ENCODE measurements at regions not wholly inside any gene's neighbourhood (a gene's known extent, or its start where the extent isn't known, plus 50 kb on each side); places are given as distances from the start of the nearest gene placed in this dataset.

- Histone ChIP-seq H3K36me3 (no peaks in the 10 kb centered on the region), H3K27me3 (no peaks in the 10 kb centered on the region), H3K4me1 (ENCODE audit: control insufficient read depth in 1 of 2, insufficient read depth in 1 of 2, low read depth in 1 of 2, low read length in 1 of 2) (peaks cover 2% of the 10 kb centered on the region in 2 experiments), H3K9me3 (no peaks in the 10 kb centered on the region), H3K27ac (no peak overlapping the region), H3K4me3 (ENCODE audit: low read depth in 1 of 2, low read length in 1 of 2) (no peak overlapping the region)
- TF ChIP-seq CTCF (IDR thresholded peaks at IDR 0.05): no peak
These were observed 115.3 kb downstream of the ADSS2 start for GRCh38 chr1:244336232-244336899.

GRCh38 chr1:244337839-244338238 is 113.9 kb downstream of the ADSS2 start:
- no peaks in the 10 kb centered on the region for H3K36me3 ChIP-seq
- H3K4me1 ChIP-seq (ENCODE audit: control insufficient read depth in 1 of 2, insufficient read depth in 1 of 2, low read depth in 1 of 2, low read length in 1 of 2): peaks cover 9 to 15% of the 10 kb centered on the region in 2 experiments
- no peak for TF ChIP-seq CTCF (IDR thresholded peaks at IDR 0.05)
- H3K9me3 ChIP-seq: no peaks in the 10 kb centered on the region
- H3K27me3 ChIP-seq: no peaks in the 10 kb centered on the region
- H3K4me3 ChIP-seq (ENCODE audit: low read depth in 1 of 2, low read length in 1 of 2): no peak overlapping the region
- no peak overlapping the region for H3K27ac ChIP-seq

- no peak for TF ChIP-seq CTCF (IDR thresholded peaks at IDR 0.05)
- Histone ChIP-seq H3K4me3 (ENCODE audit: low read depth in 1 of 2, low read length in 1 of 2) (no peak overlapping the region), H3K4me1 (ENCODE audit: control insufficient read depth in 1 of 2, insufficient read depth in 1 of 2, low read depth in 1 of 2, low read length in 1 of 2) (peaks cover 9 to 15% of the 10 kb centered on the region in 2 experiments)
These were observed 112.5 kb downstream of the ADSS2 start for GRCh38 chr1:244339073-244339692.

GRCh38 chr1:244339776-244340175 is 111.9 kb downstream of the ADSS2 start:
- Histone ChIP-seq H3K4me1 (ENCODE audit: control insufficient read depth in 1 of 2, insufficient read depth in 1 of 2, low read depth in 1 of 2, low read length in 1 of 2) (peaks cover 9 to 15% of the 10 kb centered on the region in 2 experiments), H3K9me3 (no peaks in the 10 kb centered on the region)
- TF ChIP-seq CTCF (IDR thresholded peaks at IDR 0.05): no peak

More at GRCh38 chr1:244339073-244339692, 112.5 kb downstream of the ADSS2 start:
- no peak overlapping the region for H3K27ac ChIP-seq
- H3K36me3 ChIP-seq: no peaks in the 10 kb centered on the region
- H3K9me3 ChIP-seq: no peaks in the 10 kb centered on the region
- no peaks in the 10 kb centered on the region for H3K27me3 ChIP-seq

GRCh38 chr1:244340396-244340795 is 111.3 kb downstream of the ADSS2 start:
- H3K36me3 ChIP-seq: no peaks in the 10 kb centered on the region
- peaks cover 9 to 15% of the 10 kb centered on the region in 2 experiments for H3K4me1 ChIP-seq (ENCODE audit: control insufficient read depth in 1 of 2, insufficient read depth in 1 of 2, low read depth in 1 of 2, low read length in 1 of 2)
- H3K27me3 ChIP-seq: no peaks in the 10 kb centered on the region
- no peak overlapping the region for H3K4me3 ChIP-seq (ENCODE audit: low read depth in 1 of 2, low read length in 1 of 2)
- TF ChIP-seq CTCF (IDR thresholded peaks at IDR 0.05): no peak
- H3K9me3 ChIP-seq: no peaks in the 10 kb centered on the region
- no peak overlapping the region for H3K27ac ChIP-seq

More at GRCh38 chr1:244339776-244340175, 111.9 kb downstream of the ADSS2 start:
- Histone ChIP-seq H3K36me3 (no peaks in the 10 kb centered on the region), H3K27me3 (no peaks in the 10 kb centered on the region), H3K27ac (no peak overlapping the region), H3K4me3 (ENCODE audit: low read depth in 1 of 2, low read length in 1 of 2) (no peak overlapping the region)
